Posterior cingulate gyrus (tissue), 11 donors: ENCODE measurements at regions not wholly inside any gene's neighbourhood (a gene's known extent, or its start where the extent isn't known, plus 50 kb on each side); places are given as distances from the start of the nearest gene placed in this dataset.
"Not testable (repeated sequence)": the region's sequence is repeated elsewhere in the genome, so short reads cannot be mapped to it uniquely, and the experiment has no call there.

Experiments used
- DNase-seq, 10 donors: peaks; one replicate each; pipeline versions ENCODE4 v3.0.0 to v3.0.0-alpha.2; 2020 to 2021; ENCODE audit warnings: mixed read lengths in 3 of 10
- intact Hi-C: fragments of 100-400 bp; cut with DNase I; formaldehyde crosslinking; loops from one replicate; pipeline ENCODE4 v1.15.1; 2023

DNA sequence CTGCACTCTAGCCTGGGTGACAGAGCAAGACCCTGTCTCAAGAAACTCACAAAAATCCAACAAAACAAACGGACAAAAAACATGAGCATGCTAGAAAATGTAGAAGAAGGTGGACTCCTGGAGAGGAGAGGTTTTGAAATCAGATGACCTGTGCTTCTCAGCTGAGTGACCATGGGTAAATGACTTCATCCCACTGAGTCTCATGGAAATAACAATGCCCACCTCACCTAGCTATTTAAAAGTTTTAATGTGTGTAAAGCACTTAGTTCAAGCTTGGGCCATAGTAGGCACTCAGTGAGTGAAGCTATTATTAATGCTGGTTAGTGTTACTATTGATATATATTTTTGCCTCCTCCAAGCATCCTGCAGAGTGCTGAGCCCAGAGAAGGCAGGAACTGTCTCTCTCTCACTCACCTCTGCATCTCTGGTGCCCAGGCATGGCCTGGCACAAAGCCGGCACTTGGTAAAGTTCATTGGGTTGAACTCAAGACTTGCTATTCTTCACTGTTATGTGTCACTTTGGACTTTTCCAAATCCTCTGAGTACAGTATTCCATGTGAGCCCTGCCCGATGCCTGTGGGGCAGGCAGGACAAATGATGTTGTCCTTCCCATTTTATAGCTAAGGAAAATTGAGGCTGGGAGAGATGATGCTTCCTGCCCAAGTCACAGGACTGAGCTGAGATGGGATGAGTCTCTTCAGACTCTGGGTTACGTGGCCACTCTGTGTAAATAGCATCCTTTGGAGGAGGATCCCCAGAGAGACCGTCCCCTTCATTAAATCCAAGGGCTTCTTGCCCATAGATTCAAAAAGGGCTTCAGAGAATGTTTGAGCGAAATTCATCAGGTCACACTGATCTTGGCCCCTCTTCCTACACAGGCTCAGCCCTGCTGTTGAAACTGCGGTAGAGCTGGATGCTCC, 81.4 kb upstream of the EMX2 start:
- DNase-seq = no peak
- intact Hi-C loops = no loop called here

DNA sequence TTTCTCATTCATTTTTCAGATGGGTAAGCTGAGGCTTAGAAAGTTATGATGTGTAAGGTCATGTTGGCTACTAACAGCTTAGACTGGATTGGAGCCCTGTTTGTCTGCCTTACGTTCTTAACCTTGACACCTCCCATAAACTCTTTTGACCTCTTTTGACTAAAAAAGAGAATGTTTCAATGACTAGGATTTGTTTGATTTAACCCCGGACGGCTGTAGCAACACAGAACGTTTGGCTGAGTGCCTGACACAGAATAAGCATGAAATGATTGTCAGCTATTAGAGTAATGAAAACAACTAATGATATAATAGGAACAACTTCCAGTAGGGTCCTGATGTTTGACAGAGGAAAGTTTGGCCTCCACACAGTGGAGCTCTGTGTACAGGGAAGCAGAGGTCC, 83.3 kb upstream of the PDZD8 start:
- intact Hi-C loops = no loop called here
- DNase-seq = no peak

DNA sequence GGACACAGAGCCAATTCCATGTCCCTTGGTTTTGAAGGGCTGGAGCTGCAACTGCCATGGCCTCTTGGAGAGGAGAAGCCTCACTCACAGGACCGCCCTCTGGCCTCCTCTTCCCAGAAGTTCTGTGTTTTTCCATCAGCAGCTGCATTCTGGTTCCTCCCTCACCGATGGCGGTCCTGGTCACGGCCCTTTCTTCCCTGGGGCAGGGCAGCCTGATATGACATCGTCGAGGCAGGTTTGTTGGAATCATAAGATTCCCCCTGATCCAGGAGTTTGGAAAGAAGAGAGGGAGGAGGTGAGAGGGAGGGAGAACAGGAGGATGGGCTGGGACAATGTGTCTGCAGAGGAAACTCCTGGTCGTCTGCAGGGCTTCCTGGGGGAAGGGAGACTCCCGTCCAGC, 82.7 kb upstream of the PDZD8 start:
- intact Hi-C loops = no loop called here
- DNase-seq = no peak

DNA sequence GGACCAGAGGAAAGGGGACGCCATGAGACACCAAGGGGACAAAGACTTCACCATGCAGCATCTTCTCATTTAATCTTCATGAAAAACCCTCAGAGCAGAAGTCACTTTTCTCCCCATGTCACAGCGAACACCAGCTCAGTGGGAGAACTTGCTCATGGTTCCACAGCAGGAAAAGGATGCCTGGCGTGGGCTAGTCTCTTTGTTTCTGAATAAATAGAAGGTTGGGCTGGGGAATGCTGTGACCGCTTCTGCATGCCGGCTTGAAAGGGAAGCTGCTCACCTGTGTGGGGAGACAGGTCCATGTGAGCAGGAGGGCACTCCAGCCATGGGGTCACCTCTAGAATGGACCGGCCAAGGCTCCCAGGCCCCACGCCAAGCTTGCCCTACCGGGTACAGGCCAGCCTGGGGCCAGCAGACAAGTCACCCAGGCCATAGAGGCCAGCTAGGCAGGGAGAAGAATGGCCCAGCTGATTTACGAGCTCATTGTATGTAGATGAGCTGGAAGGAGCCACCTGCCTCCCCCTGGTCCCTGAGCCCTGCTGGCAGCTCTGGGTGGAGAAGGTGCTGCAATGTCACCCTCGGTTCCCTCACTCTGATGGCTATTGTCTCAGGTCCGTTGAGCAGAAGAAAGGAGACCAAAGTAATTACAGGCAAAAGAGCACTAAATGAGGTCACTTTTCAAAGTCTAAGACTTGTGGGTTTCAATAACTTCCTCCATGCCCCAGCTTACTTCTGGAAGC, 82.0 kb upstream of the PDZD8 start:
- intact Hi-C loops = no loop called here
- DNase-seq = no peak

DNA sequence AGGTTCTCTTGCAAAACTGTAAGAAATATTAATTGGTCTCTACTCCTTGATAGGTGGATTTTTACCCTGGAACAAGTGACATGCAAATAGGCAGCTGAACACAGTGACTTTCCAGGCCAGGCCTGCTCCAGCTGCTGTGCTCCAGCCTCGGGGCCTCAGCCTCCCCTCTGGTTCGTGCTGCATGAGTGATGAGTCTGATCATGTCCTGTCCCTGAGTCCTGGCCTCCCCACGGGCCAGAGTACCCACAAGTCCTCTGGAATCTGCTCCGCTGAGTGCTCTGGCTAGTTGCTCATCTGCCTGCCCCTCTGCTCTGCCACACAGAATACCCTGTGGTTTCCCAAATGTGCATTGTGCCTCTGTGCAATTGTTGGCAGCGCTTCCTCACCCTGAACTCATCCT, 80.1 kb upstream of the PDZD8 start:
- intact Hi-C loops = no loop called here
- no peak for DNase-seq

DNA sequence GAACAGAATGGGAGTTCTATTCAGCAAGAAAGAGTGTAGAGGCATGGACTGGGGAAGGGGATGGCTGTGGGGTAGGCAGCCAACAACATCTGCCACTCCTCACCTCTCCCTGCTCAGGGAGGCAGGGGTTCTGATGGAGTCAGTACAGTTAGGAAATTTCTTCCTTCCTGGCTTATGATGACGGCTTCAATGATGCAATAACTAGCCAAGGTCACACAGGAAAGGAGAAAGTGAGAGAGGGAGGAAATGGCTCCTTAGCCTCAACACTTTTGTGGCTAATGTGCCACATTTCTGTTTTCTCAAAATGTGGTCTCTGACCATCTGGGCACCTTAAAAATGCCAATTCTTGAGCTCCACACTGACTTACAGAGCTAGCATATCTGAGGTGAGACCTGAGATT, 79.3 kb upstream of the PDZD8 start:
- intact Hi-C loops = no loop called here
- no peak for DNase-seq

DNA sequence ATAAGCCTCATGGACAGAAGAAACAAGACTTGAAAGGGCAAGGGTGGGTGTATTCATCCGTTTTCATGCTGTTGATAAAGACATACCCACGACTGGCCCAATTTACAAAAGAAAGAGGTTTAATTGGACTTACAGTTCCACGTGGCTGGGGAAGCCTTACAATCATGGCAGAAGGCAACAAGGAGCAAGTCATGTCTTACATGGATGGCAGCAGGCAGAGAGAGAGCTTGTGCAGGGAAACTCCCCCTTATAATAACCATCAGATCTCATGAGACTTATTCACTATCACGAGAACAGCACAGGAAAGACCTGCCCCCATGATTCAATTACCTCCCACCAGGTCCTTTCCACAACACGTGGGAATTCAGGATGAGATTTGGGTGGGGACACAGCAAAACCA, 78.2 kb upstream of the PDZD8 start:
- DNase-seq, intact Hi-C loops: not testable (repeated sequence)

DNA sequence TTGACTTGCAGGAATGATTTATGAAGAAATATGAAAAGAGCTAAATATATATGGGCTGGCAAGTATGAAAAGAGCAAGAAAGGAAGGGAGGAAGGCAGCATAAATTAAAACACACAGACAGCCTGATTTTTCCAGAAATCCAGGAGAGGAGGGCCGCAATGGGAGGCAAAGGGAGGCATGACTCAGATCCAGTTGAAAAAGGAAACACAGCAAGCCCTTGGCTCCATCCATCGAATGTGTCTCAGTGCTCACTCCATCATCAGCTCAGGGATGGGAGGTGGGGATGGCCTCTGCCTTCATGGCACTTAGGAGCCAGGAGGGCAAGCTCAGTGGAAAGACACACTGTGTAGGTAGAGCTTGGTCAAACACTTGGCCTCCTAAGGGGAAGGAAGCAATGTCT, 75.7 kb upstream of the PDZD8 start:
- intact Hi-C loops = no loop called here

DNA sequence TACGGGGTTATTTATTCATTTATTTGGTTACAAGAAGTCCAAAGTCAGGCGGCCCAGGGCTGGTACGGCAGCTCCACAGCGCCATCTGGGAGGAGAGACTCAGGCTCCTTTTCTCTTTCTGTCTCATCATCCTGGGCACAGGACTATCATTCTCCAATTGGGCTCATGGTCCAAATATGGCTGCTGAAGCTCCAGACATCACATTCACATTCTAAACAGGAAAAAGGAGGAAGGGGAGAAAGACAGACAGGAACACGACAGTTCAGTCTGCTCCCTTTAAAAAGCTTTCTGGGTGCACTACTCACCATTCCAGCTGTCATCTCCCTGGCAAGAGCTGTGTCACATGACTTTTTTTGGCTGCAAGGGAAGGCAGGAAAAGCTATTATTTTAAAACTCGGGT, 74.4 kb upstream of the PDZD8 start:
- no peak for DNase-seq
- intact Hi-C loops = no loop called here

More for the DNA sequence above, 75.7 kb upstream of the PDZD8 start:
- DNase-seq = no peak

DNA sequence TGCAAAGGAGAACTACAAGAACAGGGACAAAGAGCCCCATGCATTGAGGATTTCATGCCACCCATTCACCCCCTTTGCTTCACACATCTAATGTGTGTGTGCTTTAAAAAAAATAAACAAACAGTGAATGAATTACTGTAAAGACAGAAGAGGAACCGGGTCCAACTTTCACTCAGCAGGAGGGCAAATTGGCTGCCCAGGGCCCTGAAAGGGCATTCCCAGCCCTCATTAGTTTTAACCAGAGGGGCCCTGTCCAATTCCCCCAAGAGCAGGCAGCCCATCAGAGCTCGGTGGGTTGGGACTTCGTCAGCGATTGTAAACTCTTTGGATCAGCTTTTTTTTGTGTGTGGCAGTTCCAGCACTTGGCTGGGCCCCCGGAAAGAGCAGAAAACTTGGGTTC, 73.6 kb upstream of the PDZD8 start:
- intact Hi-C loops = no loop called here
- DNase-seq = peak in 7 of 10 donors; percentile 11 to 80 (median 39)

DNA sequence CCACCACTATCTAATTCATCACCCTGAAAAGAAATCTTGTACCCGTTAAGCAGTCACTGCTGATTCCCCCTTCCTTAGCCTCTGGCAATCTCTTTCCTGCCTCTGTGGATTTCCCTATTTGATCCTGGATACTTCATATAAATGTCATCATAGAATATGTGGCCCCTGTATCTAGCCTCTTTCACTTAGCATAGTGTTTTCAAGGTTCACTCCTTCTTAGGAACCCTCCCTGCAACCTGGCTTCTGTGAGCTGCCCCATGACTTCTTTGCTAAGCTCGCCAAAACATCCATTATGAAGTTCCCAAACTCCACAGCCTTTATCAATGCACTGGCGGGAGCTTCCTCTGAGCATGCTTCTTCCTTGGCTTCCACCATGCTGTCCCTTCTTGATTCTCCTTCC, 70.8 kb upstream of the PDZD8 start:
- no peak for DNase-seq
- intact Hi-C loops = no loop called here

DNA sequence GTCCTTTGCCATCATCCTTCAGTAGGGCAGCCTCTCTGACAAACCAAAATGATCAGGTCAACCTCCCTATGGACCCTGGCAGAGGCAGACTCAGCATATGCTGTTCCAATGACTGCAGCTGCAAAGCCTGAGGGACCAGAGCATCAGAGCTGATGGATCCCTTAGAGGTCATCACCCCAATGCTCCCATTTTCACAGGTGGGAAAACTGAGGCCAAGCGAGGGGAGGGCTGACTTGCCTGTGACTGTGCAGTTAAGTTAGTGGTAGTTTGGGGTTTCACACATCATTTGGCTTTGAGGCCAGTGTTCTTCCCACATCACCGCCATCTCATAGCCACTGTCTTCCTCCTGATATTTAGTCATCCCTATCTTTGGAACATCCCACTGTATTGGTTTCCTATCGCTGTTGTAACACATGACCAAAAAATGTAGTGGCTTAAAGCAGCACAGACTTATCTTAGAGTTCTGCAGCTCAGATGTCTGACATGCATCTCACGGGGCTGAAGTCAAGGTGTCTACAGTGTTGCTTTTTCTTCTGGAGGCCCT, 69.3 kb upstream of the PDZD8 start:
- intact Hi-C loops = loop anchor here (5.0 kb wide), 1 partner anchor 798 kb away; no protein-coding TSS in a partner anchor

DNA sequence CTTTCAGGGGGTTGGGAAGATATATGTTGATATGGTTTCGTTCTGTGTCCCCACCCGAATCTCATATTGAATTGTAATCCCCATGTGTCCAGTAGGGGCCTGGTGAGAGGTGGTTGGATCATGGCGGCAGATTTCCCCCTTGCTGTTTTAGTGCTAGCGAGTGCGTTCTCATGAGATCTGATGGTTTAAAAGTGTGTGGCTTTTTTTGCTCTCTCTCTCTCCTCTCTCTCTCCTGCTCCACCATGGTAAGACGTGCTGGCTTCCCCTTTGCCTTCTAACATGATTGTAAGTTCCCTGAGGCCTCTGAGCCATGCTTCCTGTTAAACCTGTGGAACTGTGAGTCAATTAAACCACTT, 68.4 kb upstream of the PDZD8 start:
- intact Hi-C loops = loop anchor here (5.0 kb wide), 1 partner anchor 799 kb away; no protein-coding TSS in a partner anchor
- DNase-seq = no peak

More for the DNA sequence above, 69.3 kb upstream of the PDZD8 start:
- no peak for DNase-seq

DNA sequence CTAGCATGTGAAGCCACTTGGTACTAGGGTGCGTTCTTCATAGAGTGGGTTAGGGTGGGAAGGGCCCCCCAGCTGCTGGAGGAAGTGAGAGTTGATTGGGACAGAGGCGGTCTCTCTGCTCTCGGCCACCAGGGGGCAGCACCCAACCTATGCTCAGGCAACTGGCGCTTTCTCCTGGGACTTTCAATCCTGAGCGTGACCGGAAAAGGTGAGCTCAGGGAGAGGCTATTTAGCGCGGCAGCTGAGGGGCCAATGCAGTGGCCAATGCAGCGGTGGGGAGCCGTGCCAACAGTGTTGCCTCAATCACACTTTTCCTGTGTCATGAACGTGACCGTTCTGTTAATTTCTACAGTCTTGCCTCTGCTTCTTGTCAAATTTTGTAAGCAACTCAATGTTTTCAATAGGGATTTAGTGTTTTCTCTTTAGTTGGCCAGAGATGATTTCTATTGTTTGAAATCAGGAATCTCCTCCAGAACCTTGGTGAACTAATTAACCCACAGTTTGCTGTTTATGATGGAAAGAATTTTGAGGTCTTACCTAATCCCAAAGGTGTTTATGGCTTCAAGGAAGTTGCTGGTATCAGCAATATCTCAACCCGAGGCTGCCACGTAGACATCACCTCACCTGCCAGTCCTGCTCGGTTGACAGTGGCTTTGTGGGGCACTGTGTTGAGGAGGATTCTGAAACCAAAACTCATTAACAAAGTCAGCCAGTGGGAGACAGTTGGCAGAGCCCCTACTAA, 67.9 kb upstream of the PDZD8 start:
- DNase-seq = peak; percentile 55 to 93 (median 81)
- intact Hi-C loops = loop anchor here (5.0 kb wide), 1 partner anchor 799 kb away; no protein-coding TSS in a partner anchor

DNA sequence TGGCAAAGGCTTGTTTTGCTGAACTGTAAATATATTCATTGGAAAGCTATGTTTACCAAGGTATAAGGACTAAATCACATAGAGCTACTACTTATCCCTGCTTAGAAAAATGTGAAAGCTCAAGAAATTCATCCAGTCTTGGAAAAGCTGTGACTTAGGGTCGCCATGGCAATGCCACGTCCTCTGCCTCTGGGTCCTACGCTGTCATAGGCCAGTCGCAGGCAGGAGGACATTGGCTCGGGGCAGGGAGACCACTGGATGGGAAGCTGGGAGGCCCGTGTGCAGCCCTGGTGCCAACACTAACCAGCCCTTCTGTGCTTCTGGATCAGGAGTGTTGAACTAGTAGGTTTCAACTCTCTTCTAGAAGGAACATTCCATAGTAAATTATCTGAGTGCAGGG, 67.3 kb upstream of the PDZD8 start:
- intact Hi-C loops = loop anchor here (5.0 kb wide), 1 partner anchor 800 kb away; no protein-coding TSS in a partner anchor
- DNase-seq = no peak

DNA sequence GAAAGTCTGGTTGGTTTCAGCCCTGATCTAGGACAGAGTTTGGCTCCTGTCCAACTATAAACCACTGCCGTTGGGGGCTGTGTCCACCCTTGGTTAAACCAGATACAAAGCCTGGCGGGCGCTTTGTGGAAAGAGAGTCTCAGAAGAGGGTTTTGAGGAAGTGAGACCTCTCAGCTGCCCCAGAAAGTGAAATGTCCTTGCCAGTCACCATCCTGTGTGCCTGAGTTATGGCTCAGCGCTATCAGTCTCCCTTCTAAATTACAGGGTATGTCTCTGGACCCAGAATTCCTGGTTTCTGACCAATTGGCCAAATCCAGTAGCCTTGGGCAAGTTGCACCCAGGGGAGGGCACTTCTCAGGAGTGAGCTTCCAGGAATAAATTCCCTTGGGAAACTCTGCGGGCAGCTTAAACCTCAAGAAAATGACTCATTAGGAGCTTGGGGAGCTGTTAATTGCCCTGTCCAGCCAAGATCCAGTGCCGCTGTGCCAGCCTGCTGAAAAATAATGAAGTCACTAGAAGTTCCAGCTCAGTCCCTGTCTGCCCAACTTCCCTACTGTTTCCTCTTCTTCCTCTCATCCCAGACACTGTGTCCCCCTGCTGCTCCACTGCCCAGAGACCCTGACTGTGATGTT, 66.7 kb upstream of the PDZD8 start:
- DNase-seq = no peak
- intact Hi-C loops = loop anchor here (5.0 kb wide), 1 partner anchor 800 kb away; no protein-coding TSS in a partner anchor

DNA sequence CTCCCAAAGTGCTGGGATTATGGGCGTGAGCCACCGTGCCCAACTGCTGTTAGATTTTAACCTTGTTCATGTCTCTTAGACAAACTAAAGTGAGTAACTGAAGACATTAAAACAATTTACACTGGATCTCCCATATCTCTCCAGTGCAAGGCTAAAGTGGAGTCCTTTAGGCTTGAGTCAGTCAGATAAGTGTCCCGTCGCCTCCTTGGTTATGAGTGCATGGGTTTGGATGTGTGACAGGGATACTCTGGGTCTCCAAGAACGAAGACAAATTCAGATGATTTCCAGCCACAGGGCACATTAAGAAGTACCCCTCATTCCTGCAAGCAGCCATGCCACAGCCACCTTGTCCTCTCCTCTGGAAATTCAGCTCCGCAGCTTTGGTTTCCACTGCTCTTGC, 66.1 kb upstream of the PDZD8 start:
- no peak for DNase-seq
- intact Hi-C loops = loop anchor here (5.0 kb wide), 1 partner anchor 801 kb away; no protein-coding TSS in a partner anchor

DNA sequence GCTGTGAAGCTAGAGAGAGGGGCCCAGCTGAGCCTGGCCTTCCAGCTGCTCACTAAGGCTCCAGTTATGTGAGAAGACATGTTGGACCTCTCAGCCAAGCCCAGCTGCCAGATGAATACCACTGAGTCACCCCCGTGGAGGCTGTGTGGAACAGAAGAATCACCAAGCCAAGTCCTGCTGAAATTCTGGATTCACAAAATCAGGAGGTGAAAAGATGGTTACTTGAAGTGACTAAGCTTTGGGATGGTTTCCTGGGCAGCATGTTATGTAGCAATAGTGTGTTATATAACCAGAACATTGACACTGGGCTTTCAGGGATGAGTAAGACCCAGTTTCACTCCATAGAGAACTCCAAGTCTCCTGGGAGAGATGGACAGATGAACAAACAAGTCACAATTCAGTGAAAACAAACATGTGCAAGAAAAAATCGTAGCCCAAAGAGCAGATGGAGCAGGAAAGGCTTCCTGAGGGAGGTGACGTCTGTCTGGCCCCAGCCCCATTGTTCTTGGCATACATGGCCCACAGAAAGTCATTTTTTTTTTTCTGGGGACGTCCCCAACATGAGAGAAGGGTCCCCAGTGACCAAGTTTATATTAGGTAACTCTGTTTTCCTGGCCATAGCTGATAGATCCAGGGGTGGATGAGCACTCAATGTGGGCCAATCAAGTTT, 64.1 kb upstream of the PDZD8 start:
- peak in 8 of 10 donors; percentile 33 to 92 (median 56) for DNase-seq
- intact Hi-C loops = no loop called here

DNA sequence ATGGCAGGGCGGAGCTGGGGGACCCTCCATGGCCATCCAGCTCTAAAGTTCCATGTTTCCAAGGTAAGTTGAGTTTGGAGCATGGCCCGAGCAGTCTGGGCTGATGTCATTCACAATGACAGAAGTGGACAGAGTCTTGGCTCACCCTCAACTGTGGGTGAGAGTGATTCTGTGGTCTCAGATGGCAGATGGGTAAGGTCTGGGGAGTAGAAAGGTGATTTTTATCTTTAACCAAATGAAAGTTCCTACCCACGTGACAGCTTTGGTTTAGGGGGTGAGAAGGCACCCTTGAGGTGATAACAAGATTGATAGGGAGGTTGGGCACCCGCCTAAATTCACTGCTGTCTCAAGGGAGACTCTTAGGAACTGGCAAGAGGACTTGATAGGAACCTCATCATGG, 57.6 kb upstream of the PDZD8 start:
- no peak for DNase-seq
- intact Hi-C loops = no loop called here
